ENCODE measurements at regions not wholly inside any gene's neighbourhood (a gene's known extent, or its start where the extent isn't known, plus 50 kb on each side); places are given as distances from the start of the nearest gene placed in this dataset.
A peak's percentile ranks its signal among the peaks of the same experiment; 100 is the strongest.
"Not testable (repeated sequence)": the region's sequence is repeated elsewhere in the genome, so short reads cannot be mapped to it uniquely, and the experiment has no call there.

DNA sequence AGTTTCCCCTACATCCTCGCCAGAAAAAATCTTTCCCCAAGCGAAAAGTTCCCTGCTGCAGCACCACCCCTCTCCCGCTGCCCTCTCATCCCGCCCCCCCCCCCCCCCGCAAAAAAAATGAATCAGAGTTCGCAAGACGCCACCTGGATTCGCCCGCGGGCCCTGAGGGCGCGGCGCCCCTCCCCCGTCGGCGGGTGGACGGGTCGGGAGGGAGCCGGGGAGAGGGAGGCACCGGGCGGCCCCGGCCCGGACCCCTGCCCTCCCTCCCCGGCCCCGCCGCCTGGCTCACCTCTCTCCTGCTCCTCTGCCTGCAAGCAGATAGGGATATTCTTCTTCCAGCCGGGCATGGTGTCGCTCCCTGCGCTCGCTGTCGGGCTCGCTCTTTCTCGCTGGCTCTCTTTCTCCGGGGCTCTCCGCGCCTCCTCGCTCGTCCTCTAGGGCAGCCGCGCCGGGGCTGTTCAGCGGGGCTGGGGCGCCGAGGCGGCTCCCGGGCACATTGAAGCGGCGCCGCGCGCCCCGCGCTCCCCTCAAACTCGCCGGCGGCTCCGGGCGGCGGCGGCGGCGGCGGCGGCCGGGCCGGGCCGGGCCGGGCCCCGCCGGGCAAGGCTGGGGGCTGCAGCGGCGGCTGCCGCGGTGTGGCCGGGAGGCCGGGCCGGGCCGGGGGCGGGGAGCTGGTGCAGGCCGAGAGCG is 200.3 kb upstream of the CAND1 start:
- peak overlapping the region; percentile 52 for H3K4me3 ChIP-seq (replicated peaks; ENCODE audit: low read depth, low read length)
- peak; percentile 16 for DNase-seq (ENCODE audit: extremely low read depth, insufficient read length)
- H3K36me3 ChIP-seq (ENCODE audit: control insufficient read depth, insufficient read depth, low read length), result no peaks in the 10 kb centered on the region
- H3K27me3 ChIP-seq (replicated peaks; ENCODE audit: control insufficient read depth, insufficient read depth, low read length), result peaks cover 9% of the 10 kb centered on the region
- TF ChIP-seq, protein P1, sequence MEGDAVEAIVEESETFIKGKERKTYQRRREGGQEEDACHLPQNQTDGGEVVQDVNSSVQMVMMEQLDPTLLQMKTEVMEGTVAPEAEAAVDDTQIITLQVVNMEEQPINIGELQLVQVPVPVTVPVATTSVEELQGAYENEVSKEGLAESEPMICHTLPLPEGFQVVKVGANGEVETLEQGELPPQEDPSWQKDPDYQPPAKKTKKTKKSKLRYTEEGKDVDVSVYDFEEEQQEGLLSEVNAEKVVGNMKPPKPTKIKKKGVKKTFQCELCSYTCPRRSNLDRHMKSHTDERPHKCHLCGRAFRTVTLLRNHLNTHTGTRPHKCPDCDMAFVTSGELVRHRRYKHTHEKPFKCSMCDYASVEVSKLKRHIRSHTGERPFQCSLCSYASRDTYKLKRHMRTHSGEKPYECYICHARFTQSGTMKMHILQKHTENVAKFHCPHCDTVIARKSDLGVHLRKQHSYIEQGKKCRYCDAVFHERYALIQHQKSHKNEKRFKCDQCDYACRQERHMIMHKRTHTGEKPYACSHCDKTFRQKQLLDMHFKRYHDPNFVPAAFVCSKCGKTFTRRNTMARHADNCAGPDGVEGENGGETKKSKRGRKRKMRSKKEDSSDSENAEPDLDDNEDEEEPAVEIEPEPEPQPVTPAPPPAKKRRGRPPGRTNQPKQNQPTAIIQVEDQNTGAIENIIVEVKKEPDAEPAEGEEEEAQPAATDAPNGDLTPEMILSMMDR (IDR thresholded peaks at IDR 0.05; ENCODE audit: insufficient read depth, low read length, poor library complexity, severe bottlenecking), result no peak

DNA sequence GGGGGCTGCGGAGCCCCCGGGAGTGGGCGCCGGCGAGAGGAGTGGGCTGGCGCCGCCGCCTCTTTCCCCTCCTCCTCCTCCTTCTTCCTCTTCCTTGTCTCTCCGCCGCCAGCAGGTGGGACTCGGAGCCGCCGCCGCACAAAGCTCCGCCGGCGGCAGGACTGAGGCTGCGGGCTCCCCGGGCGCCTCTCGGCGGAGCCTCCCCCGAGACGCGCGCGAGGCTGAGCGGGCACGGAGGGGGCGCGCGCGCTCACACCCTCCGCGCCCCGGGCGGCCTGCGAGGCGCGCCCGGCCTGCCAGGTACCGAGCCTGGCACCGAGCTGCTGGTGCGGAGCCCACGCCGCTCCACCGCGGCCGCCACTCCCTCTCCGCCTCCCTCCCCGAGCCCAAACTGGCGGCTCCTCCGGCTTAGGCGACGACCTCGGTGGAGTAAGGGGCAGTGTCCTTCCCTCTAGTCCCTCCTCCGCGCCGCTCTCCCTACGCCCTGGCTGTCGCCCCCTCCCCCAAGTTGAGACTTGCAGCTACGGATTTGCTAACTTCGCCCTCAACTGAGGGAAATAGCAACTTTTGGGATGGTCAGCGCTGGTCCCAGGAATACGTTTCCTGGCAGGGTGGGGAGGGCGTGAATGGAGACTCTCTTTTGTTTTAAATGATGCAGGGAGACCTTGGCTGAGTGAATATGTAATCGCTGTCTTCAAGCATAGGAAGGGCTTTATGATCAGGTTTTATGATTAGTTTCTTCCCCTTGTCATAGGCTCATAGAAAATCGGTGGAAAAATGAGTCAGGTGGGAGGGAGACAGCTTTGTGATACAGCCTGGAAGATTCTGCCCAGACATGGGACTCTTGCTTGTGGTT is 199.5 kb upstream of the CAND1 start:
- Histone ChIP-seq H3K36me3 (ENCODE audit: control insufficient read depth, insufficient read depth, low read length) (no peaks in the 10 kb centered on the region), H3K4me3 (replicated peaks; ENCODE audit: low read depth, low read length) (peak overlapping the region; percentile 44), H3K27me3 (replicated peaks; ENCODE audit: control insufficient read depth, insufficient read depth, low read length) (peaks cover 9% of the 10 kb centered on the region)
- DNase-seq (ENCODE audit: extremely low read depth, insufficient read length), result peak; percentile 36
- TF ChIP-seq, protein P1 (IDR thresholded peaks at IDR 0.05; ENCODE audit: insufficient read depth, low read length, poor library complexity, severe bottlenecking), result no peak

DNA sequence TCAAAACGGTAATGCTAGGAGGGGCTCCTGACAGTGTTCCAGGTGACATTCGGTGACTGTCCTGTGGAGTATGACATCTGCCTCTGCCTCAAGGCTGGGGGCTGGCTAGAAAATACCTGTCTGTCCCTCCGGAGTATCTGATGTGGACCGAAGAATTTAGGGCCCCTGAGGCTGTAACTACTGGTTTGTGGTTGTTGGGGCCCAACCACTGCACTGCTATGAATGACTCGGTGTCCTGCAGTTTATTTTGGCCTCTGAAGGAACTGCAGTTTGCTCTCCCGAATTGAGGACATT is 198.9 kb upstream of the CAND1 start:
- DNase-seq (ENCODE audit: extremely low read depth, insufficient read length), result no peak
- peaks cover 9% of the 10 kb centered on the region for H3K27me3 ChIP-seq (replicated peaks; ENCODE audit: control insufficient read depth, insufficient read depth, low read length)
- TF ChIP-seq, protein P1 (IDR thresholded peaks at IDR 0.05; ENCODE audit: insufficient read depth, low read length, poor library complexity, severe bottlenecking), result no peak
- no peaks in the 10 kb centered on the region for H3K36me3 ChIP-seq (ENCODE audit: control insufficient read depth, insufficient read depth, low read length)
- H3K4me3 ChIP-seq (replicated peaks; ENCODE audit: low read depth, low read length), result no peak overlapping the region

DNA sequence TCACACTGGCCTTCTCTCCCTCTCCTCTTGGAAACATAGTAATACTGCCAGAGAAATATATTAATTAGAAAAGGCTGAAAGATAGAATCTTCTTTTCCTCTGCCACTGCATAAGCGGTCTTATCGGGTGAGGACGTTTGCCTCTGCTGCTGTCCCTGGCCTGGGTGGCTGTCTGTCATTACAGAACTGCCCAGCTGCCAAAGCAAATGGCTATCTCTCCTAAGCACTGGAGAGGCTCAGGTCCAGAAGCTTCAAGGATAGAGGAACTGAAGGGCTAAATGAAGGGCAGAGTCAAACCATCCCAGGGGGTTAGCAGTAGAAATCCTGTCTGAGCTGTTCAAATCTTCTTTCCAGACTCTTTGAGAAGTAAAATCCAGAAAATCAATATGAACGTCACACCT is 198.6 kb upstream of the CAND1 start:
- no peak overlapping the region for H3K4me3 ChIP-seq (replicated peaks; ENCODE audit: low read depth, low read length)
- TF ChIP-seq, protein P1 (IDR thresholded peaks at IDR 0.05; ENCODE audit: insufficient read depth, low read length, poor library complexity, severe bottlenecking), result no peak
- H3K27me3 ChIP-seq (replicated peaks; ENCODE audit: control insufficient read depth, insufficient read depth, low read length), result peaks cover 9% of the 10 kb centered on the region
- DNase-seq (ENCODE audit: extremely low read depth, insufficient read length), result no peak
- no peaks in the 10 kb centered on the region for H3K36me3 ChIP-seq (ENCODE audit: control insufficient read depth, insufficient read depth, low read length)

DNA sequence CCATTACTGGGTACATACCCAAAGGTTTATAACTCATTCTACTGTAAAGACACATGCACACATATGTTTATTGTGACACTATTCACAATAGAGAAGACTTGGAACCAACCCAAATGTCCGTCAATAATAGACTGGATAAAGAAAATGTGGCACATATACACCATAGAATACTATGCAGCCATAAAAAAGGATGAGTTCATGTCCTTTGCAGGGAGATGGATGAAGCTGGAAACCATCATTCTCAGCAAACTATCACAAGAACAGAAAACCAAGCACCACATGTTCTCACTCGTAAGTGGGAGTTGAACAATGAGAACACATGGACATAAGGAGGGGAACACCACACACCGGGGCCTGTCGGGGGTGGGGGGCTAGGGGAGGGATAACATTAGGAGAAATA is 196.9 kb upstream of the CAND1 start:
- not testable (repeated sequence) for H3K4me3 ChIP-seq (replicated peaks; ENCODE audit: low read depth, low read length); H3K36me3 ChIP-seq (ENCODE audit: control insufficient read depth, insufficient read depth, low read length); H3K27me3 ChIP-seq (replicated peaks; ENCODE audit: control insufficient read depth, insufficient read depth, low read length); DNase-seq (ENCODE audit: extremely low read depth, insufficient read length)

DNA sequence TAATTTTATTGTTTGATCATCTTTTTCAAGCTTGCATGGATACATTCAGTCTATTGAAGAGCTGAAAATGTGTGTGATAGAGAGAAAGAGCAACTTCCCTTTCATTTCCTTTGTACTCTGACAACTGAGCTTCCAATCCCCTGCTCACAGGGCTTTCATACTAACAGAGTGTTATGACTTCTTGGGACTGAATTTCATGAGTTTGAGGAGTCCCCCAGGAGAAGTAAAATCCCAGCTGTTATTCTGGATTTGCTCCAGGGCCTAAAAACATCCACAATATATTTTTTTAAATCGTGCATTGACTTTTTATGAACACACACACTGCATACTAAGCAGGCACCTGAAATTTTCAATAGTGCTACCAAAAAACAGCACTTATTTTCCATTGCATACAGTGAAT is 195.8 kb upstream of the CAND1 start:
- H3K27me3 ChIP-seq (replicated peaks; ENCODE audit: control insufficient read depth, insufficient read depth, low read length), result peaks cover 5% of the 10 kb centered on the region

More for the DNA sequence above, 195.8 kb upstream of the CAND1 start:
- TF ChIP-seq, protein P1 (IDR thresholded peaks at IDR 0.05; ENCODE audit: insufficient read depth, low read length, poor library complexity, severe bottlenecking), result no peak
- H3K36me3 ChIP-seq (ENCODE audit: control insufficient read depth, insufficient read depth, low read length), result no peaks in the 10 kb centered on the region
- no peak overlapping the region for H3K4me3 ChIP-seq (replicated peaks; ENCODE audit: low read depth, low read length)
- no peak for DNase-seq (ENCODE audit: extremely low read depth, insufficient read length)
